GM21447 (cell line): ENCODE measurements at regions not wholly inside any gene's neighbourhood (a gene's known extent, or its start where the extent isn't known, plus 50 kb on each side); places are given as distances from the start of the nearest gene placed in this dataset.

Experiments used
- ATAC-seq: cut with Tn5 transposase; IDR thresholded peaks from one replicate; pipeline ENCODE4 v1.9.1; 2021; ENCODE audit not compliant: unreplicated experiment

DNA sequence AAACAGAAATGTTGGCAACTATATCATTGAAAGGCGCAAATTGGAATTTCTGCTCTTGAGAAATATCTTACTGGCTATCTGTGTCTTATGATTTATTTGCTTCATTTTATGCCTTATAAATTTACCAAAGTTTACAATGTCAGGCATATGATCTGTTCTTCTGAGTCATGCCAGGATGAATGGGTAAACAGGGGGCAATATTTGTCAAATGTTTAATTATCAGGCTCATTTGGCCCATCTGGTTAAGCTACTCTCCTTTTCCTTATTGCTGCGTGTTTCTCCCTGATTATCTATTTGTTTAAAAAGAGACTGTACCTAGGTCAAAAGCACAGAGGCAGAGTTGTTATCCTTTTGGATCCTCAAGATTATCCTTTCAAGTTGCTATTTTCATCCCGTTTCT, 903.8 kb upstream of the PCDH10 start:
- no peak for ATAC-seq

- no peak for ATAC-seq
These were observed 884.9 kb upstream of the PCDH10 start for GRCh38 chr4:132264176-132264575.

DNA sequence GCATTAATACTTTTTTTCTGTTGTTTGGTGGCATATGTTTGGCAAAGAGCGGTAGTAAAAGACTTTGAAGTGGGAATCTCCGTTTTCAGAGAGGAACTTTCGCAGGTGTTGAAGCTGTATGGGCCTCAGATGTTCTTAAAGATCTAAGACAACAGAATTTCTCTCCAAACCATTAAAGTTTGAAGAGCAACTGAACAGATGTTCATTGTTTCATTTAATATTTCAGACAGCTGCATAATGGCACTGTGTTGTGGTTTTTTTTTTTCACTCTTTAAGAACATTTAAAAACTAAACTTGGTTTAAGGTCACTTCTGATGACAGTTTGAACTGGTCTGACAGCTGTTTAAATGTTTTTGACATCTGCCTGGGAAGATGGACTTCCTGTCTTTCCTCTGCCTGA, 882.7 kb upstream of the PCDH10 start:
- ATAC-seq, result no peak

GRCh38 chr4:132267321-132267720, 881.8 kb upstream of the PCDH10 start:
- no peak for ATAC-seq

- no peak for ATAC-seq
These were observed 879.6 kb upstream of the PCDH10 start for GRCh38 chr4:132269303-132269990.

GRCh38 chr4:132275583-132276121, 873.4 kb upstream of the PCDH10 start:
- ATAC-seq, result no peak

GRCh38 chr4:132276185-132276584, 872.9 kb upstream of the PCDH10 start:
- ATAC-seq, result no peak

GRCh38 chr4:132276989-132277388, 872.1 kb upstream of the PCDH10 start:
- ATAC-seq, result no peak

- no peak for ATAC-seq
These were observed 867.4 kb upstream of the PCDH10 start for GRCh38 chr4:132281733-132282132.

DNA sequence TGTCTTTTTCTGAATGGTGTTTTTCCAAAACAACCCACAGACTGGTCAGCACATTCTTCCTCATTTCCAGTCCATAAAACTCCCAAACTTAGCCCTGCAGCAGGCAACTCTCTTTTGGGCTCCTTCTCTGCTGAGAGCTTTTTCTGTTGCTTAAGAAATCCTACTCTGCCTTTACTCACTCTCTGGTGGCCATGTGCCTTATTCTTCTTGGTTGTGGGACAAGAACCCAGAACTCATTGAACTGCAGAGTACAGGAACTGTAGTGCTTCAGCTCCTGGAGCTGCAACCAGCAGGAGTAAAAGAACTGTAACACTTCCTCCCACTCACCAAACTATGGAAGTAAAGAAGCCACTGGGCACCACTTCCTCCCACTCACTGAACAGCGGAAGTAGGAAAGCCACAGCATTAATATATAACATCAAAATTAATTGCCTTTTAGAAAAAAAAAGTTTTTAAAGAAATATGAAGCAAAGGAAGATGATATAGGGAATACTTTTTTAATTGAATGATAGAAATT, 864.1 kb upstream of the PCDH10 start:
- no peak for ATAC-seq

- ATAC-seq, result no peak
These were observed 851.7 kb upstream of the PCDH10 start for GRCh38 chr4:132297346-132297745.

- no peak for ATAC-seq
These were observed 849.3 kb upstream of the PCDH10 start for GRCh38 chr4:132299841-132300240.

DNA sequence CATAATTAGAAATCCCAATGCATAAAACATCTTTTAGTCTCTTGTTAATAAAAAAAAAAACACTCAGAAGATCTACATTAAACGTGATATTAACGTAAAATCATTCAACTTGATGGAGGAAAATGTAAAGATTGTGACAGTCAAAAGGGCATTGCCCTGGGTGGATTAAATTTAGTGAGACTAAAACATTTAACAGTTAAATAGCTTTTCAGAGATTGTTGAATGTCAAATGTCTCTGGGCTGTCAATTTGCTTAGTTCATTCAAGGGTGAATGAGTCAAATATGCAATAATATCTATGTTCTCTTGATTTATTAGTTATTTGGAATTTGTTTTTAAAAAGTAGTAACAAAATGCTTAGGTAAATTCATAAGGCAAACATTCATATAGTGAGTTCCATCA, 836.6 kb upstream of the PCDH10 start:
- no peak for ATAC-seq

- no peak for ATAC-seq
These were observed 835.2 kb upstream of the PCDH10 start for GRCh38 chr4:132313852-132314251.

GRCh38 chr4:132316738-132317137, 832.4 kb upstream of the PCDH10 start:
- ATAC-seq, result no peak

- no peak for ATAC-seq
These were observed 831.2 kb upstream of the PCDH10 start for GRCh38 chr4:132317923-132318322.

GRCh38 chr4:132328761-132329160, 820.3 kb upstream of the PCDH10 start:
- ATAC-seq, result no peak

GRCh38 chr4:132330994-132331393, 818.1 kb upstream of the PCDH10 start:
- no peak for ATAC-seq

- ATAC-seq, result no peak
These were observed 816.0 kb upstream of the PCDH10 start for GRCh38 chr4:132332932-132333723.

GRCh38 chr4:132333724-132334047, 815.4 kb upstream of the PCDH10 start:
- no peak for ATAC-seq

DNA sequence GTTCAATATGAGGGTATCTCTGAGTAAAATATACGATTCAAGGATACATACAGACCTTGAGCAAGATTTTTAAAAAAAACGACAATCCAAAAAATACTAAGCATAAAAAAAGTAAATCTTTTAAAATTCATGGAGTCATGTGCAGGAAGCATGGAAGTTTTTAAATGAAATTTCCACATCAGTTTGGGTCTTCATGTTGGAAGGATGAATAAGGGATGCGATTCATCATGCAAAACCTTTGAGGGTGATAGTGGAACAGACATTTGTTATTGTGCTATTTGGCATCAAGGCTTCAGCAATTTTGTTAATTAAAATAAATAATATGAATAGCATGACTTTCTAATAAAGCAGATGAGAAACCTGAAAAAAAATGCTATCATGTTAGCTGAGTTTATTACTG, 815.0 kb upstream of the PCDH10 start:
- ATAC-seq, result no peak
